Lower leg skin (tissue), 3 donors: ENCODE measurements at regions not wholly inside any gene's neighbourhood (a gene's known extent, or its start where the extent isn't known, plus 50 kb on each side); places are given as distances from the start of the nearest gene placed in this dataset.

Experiments
- CTCF ChIP-seq, 3 donors: fragments of 450-650 bp; IDR thresholded peaks; one replicate each; pipeline ENCODE4 v1.5.1; 2016; ENCODE audit warnings: antibody characterized with exemption in 3 of 3, mild to moderate bottlenecking in 3 of 3, moderate library complexity in 2 of 3
- POLR2A ChIP-seq, 2 donors: fragments of 450-650 bp; IDR thresholded peaks; one replicate each; pipeline ENCODE4 v1.6.1; 2016 to 2017; ENCODE audit warnings: antibody characterized with exemption in 2 of 2, mild to moderate bottlenecking in 1 of 2, moderate library complexity in 1 of 2

- TF ChIP-seq CTCF (IDR thresholded peaks at IDR 0.05) (no peak), POLR2A (IDR thresholded peaks at IDR 0.05) (no peak)
Observed at GRCh38 chr2:54374591-54375364, 81.3 kb upstream of the SPTBN1 start.
